Right renal cortex interstitium (tissue), 3 donors: ENCODE measurements at regions not wholly inside any gene's neighbourhood (a gene's known extent, or its start where the extent isn't known, plus 50 kb on each side); places are given as distances from the start of the nearest gene placed in this dataset.

Source experiments
- DNase-seq, 3 donors: peaks; one replicate each; pipeline ENCODE4 v3.0.0-alpha.2; 2013; ENCODE audit warnings: low read depth in 3 of 3, low spot score in 2 of 3

DNA sequence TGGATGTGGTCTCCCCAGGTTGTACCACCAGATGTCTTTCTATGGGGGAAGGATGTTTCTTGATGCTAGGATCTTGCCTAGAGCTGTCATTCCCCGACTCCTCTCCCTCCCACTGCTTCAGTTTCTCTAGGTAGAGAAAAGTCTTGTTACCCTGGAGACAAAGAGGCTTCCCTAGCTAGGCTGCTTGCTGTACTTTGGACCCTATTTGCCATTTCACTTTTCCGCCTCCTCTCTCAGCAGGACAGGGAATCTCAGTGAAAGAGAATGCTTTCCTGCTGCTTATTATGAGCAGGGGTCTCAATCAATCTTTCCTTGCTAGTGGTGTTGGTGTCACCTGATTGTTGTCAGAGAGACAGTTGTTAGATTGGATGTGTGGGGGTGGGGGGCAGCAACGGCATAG is 818.8 kb upstream of the GYPC start:
- peak in 2 of 3 donors; percentile 9 to 16 for DNase-seq

DNA sequence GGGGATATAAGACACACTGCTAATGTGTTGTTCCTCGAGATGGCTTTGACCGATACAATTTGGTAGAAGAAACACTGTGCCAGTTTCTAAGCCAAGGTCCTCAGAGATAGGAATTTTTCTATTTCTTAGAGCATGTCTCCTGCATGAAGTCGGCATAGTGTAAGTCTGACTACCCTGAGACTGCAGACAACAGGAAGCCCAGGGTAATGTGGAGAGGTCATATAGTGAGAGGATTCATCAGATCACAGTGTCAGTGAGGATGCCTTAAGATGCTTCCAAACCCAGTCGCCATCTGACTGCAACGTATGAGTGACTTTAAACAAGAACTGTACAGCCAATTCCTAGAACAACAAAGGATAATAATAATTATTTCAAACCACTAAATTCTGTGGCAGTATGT is 818.3 kb upstream of the GYPC start:
- no peak for DNase-seq

DNA sequence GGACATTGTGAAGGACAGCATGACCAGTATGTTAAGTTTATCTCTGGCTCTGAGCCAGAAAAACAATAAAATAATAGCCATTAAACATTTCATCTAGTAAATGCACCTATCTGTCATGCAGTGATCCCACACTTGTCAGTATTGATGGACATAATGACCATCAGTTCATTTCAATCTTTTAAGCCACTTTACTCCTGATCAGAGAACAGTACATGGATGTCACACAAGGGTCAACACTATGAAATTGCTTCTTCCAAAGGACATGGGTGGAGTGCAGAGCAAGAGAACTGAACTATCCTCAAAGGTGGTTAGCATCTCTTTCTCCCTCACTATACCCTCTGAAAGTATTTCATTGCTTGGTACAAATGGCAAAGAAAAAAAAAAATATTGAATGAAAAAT is 816.0 kb upstream of the GYPC start:
- DNase-seq = no peak

DNA sequence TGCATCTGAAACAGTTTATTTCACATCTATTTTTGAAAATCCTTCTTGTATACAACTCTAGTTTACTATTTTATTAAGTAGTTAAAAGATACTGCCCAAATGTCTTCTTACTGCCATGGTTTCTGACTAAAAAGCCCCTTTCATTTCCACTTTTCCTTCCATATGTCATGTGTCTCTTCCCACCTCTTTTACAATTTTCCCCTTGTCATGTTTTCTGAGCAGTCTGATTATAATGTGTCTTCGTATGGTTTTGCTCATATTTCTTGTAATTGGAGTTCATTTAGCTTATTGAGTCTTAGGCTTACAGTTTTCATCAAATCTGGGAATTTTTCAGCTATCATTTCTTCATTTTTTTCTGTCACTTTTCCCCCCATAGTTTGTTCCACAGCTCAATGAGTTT is 813.9 kb upstream of the GYPC start:
- no peak for DNase-seq

DNA sequence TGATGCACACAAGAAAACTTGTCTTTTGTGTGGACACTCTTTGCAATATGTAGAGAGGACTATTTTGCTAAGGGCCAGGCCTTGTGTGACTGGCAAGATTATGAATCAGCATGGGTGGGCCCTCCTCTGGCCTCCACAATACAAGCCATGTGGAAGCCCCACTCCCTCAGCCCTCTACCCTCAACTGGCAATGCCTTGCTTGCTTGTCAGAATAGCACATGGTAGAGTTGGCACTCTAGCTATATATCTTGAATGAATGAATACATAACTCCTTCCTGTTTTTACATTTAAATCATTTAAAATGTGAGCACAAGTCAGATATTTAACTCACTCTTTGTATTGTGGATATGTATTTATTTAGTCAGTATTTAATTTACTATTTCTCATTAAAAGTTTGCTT is 805.4 kb upstream of the GYPC start:
- no peak for DNase-seq

DNA sequence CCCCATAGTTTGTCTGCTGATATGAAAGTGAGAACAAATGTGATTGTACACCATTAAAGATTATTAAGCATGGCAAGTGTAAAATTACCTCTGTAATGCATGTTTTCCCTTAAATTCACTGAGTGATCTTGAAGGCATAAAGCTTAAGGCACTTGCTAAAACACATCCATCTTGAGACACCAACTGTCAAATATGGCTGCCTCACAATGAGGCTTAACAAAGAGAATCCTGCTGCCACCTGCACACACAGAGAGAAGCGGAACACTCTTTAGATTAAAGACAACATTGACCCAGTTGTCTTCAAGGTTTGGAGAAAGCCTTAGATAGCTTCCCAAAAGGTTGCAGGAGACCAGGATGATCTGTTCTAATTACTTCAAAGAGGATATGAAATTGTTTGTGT is 803.6 kb upstream of the GYPC start:
- DNase-seq = no peak

DNA sequence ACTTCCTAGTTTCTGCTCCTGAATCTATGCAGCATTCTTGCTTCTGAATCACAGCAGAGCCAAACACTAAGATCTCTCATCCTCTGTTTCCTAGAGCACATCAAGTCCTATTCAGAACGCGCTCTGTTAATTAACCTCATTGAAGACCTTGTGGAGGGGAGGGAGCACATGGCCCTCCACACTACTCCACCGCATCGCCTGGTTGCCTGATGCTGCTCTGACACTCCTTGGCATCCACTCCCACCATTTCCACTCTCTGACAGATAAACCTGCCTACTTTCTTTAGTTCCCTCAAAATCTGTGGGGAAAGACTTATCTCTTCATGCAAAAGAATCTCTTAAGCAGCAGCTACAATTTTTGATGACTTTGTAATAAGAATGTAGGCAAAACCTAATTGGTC is 802.3 kb upstream of the GYPC start:
- no peak for DNase-seq

DNA sequence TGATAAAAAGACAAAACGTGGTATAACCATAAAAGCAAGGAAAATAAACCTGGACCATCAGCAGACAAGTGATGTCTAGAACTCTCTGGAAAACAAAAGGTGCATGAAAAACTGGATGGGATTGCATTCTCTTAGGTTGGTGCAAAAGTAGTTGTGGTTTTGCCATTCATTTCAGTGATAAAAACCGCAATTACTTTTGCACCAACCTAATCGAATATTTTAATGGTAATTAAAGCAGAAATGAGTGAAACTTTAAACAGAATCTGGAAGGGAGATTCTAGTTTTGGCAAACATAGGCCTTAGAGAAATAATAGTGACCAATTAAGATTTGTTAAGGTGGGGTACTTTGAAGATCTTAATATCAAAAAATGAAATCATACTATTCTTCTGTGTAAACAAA is 800.8 kb upstream of the GYPC start:
- DNase-seq = no peak

DNA sequence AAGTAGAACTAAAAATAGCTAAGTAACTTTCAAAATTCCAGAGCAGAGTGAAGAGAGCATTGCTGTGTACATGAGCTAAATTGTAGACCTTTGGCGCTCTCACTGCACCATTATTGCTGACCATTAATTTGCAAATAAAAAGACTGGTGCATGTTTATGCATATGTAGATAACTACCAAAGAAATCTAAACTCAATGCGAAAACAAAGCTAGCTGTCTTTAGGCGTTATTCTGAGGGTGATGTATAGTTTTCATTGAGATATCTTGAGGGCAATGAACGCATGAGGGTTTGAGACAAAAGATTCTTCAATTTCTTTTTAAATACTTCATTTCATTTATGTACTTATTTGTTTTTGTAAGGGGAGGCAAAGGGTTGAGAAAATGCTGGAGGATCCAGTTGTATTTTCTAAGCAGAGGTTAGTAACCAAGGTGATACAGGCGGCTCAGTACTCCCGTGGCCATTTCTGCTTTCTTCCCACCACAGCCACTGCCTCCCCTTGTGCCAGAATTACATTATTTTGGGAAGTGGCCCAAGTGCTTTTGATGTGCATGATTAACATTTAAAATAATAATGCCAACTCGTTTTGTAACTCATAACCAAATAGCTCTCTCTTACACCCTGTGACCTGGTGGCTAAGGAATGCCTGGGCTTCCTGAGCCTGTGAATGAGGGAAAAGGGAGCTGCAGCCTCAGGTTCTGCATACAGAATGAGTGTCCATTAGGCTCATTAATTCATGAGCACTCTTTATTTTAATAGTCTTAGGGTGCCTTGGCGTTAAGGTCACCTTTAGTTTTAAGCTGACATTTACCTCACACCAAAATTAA is 797.8 kb upstream of the GYPC start:
- DNase-seq = no peak

DNA sequence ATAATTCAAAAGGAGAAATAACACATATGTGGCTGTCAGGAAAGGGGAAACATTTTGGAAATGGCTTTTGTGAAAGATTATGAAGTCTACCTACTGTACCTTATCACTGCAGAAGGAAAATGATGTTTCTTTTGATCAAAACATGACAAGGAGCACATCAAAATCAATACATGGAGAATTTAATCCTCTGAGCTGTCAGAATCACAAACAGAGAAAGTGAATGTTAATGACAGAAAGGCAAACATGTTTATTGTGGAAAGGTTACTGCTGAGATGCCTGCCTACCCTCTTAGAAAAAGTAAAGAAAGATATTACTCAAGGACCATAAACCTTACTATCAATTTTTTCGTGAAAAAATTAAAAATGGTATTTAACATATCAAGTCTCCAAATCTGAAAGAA is 794.5 kb upstream of the GYPC start:
- DNase-seq = no peak

DNA sequence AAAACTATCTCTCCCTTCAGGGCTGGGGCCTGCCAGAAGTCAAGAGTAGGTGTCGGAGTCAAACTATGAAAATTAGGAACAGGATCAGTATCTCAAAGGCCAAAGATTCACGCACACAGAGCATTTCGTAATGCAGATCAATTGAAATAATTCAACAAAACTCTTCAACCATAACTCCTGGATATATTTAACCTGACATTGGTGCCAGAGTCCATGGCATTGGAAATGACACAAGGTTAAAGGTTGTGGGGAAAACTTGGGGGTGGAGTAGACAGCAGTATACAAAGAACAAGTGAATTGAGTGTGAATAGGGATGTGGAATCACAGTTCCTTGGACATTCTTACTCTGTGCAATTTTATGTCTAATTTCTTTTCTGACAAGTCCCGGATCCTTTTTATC is 788.0 kb upstream of the GYPC start:
- no peak for DNase-seq

DNA sequence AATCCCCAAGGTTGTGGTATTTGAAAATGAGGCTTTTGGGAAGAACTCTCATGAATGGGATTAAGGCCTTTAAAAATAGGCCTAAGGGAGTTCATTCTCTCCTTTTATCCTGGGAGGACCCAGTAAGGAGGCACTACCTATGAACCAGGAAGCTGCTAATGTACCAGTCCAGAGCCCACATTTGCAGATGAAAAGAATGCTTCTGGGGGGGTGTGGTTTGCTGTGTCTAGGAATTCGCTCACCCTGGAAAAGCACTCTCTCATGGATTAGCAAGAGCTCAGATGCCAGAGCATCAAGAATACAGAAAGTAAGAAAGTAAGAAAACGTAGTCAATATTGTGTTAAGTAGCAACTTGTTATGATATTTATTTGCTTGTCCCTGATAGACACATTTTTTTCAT is 785.7 kb upstream of the GYPC start:
- DNase-seq = no peak

DNA sequence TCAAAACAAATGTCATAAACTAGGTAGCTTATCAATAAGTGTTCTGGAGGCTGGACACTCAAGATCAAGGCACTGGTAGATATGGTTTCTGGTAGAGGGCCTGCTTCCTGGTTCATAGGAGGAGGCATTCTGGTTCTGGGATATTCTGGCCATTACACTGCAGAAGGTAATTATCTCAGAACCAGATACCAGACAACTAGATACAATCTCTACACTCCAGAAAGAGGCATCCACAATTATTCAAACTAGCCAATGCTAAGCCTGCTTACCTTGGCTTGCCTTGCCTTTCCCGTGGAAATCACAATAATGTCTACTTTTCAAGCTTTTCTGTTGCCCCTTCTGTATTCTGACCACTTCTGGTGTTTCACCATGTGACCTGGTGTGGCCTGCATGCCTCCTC is 785.2 kb upstream of the GYPC start:
- no peak for DNase-seq

DNA sequence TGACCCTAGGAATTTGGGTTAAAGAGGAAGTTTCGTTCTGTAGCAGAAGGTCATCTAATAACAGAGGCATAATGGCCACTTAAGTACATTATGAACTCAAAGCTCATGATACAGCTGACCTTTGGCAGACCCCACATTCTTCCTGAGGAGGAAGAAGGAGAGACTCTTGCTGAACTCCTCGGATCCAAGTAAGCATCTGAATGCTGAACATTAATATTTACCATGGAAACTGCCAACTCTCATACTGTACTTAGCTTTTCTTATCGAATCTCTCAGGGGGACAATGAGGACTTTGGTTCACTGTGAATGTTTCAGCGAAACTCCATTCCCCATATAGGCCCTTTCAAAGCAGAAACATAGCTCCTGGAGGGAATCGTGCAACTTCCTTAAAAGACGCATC is 781.4 kb upstream of the GYPC start:
- DNase-seq = no peak

DNA sequence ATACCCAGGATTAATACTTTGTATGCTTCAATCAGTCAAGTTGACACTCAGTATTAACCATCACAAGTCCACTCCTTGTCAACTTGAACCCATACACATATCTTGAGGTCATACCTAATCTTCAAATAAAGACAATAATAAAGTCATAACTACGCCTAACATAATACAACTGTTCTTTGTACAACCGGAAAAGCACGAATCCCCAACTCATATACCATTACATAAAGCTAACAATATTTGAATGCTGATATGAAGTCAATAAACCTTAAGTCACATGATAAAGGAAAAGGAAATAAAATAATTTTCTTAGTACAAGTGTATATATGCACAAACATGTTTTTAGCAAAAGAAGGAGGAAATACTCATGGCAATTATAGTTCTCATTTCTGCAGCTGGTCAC is 770.6 kb upstream of the GYPC start:
- DNase-seq = no peak

DNA sequence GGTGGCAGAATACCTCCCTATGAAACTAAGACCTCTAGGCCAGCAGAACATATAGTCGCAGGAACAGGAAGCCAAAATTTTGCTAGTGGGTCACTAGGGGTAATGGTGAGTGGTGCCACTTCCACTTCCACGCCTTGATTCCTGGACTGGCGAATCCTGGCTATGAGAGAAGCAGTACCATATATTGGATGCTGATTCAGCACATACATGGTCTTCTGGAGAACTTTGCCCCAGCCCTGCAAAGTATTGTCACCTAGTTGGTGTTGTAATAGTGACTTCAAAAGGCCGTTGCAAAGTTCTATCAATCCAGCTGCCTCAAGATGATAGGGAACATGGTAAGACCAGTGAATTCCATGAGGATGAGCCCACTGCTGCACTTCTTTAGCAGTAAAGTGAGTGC is 769.8 kb upstream of the GYPC start:
- DNase-seq = no peak

DNA sequence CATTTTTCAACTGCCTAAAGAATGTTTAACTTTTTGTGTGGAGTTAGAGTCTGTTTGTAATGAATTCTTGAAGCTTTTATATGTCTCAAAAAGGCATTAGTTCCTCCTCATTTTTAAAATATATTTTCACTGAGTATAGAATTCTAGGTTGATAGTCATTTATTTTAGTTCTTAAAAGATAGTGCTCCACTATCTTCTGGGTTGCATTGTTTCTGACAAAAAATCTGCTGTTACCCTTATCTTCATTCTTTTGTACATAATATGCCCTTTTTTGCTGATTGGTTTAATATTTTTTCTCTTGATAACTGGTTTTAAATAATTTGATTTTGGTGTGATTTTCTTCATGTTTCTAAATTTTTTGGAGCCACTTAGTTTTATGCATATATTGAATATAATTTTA is 754.7 kb upstream of the GYPC start:
- no peak for DNase-seq

DNA sequence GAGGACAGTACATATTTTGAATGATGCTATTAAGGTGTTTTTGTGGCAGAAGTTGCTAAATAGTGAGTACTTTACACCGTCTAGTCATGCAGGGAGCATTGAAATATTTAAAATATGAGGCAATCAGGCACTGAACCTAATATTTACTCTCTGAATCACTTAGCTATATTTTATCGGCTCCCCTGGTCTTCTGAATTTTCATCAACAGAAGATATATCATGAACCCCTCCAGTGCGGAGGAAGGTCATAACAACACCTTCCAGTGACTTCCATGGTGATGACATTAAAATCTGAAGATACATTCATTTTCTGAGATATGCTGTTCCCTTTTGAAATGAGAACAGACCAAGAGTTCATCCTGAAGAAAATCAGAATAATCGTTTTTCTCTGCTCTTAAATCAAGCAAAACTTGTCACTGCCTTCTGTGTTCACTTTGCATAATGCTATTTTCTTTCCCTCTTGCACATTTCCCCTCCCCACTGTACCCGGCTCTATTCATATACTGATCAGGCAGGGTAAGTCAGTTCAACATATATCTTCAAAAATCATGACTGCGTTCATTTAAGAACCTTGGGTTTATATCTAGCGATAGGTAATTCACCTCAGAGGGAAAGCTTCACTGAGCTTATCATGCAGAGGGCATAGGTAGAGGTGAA is 729.9 kb upstream of the GYPC start:
- DNase-seq = no peak

DNA sequence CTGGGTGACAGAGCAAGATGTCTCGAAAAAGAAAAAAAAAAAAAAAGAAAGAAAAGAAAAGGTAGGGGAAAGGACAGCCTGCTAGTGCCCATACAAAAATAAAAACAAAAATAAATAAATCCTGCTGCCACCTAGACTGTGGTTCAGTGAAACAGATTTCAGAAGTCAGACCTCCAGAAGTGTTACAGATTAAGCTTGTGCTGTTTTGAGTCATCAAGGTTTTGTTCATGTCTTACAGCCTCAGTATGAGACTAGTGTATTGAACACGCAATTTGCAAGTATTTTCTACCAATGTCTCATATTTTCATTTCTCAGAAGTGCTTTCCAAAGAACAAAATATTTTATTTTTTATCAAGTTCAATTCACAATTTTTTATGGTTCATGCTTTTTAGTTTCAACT is 720.4 kb upstream of the GYPC start:
- DNase-seq = no peak

DNA sequence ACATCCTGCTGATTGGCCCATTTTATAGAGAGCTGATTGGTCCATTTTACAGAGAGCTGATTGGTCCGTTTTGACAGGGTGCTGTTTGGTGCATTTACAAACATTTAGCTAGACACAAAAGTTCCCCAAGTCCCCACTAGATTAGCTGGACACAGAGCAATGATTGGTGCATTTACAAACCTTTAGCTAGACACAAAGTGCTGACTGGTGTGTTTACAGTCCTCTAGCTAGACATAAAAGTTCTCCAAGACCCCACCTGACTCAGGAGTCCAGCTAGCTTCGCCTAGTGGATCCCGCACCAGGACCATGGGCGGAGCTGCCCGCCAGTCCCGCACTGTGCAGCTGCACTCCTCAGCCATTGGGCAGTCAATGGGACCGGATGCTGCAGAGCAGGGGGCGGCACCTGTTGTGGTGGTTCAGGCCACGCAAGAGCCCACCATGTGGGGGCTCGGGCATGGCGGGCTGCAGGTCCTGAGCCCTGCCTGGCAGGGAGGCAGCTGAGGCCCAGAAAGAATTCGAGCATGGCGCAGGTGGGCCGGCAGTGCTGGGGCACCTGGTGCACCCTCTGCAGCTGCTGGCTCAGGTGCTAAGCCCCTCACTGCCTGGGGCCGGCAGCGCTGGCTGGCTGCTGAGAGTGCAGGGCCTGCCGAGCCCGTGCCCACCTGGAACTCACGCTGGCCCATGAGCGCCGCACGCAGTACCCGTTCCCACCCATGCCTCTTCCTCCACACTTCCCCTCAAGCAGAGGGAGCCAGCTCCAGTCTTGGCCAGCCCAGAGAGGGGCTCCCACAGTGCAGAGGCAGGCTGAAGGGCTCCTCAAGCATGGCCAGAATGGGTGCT is 713.2 kb upstream of the GYPC start:
- no peak for DNase-seq

DNA sequence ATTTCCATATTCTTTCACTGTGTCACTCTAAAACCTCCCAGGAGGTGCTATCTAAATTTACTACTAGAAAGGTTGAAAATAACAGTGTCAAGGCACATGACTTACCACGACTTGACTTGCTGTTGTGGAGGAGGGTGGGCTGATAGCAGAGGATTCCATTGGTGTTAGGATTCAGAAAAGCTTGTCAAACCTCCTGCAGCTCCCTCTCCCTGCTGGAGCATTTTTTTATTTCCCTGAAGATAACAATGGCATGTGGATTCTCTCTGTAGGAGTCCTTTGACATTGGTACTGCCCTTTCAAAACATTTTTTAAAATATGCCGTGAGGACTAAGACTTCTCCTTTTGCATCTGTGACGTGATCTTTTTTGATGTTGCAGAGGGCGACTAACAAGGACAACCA is 696.9 kb upstream of the GYPC start:
- no peak for DNase-seq

DNA sequence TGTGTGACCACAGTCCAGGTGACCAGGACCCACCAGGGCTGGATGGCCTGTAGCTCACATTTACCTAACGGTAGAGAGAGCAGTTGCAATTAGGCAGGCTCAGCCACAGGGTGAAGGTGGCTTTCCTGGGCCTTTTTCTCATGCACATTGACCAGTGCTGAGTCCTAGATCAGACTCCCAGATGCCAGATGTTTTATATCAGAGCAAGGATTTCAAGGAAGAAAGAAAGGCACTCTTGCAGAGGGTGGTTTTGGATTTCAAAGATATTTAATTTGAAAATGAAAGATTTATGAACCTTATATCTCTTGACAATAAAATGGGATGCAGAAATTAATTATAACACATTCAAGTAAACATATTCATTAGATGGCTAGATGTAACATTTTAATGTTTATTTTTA is 694.2 kb upstream of the GYPC start:
- DNase-seq = peak in 2 of 3 donors; percentile 31 to 39
